NCI-H2196 (cell line): ENCODE measurements at regions not wholly inside any gene's neighbourhood (a gene's known extent, or its start where the extent isn't known, plus 50 kb on each side); places are given as distances from the start of the nearest gene placed in this dataset.

Source experiments
- DNase-seq: peaks from one replicate; lab custom pipeline; 2025; ENCODE audit not compliant: unreplicated experiment; lab: John Stamatoyannopoulos, UW

DNA sequence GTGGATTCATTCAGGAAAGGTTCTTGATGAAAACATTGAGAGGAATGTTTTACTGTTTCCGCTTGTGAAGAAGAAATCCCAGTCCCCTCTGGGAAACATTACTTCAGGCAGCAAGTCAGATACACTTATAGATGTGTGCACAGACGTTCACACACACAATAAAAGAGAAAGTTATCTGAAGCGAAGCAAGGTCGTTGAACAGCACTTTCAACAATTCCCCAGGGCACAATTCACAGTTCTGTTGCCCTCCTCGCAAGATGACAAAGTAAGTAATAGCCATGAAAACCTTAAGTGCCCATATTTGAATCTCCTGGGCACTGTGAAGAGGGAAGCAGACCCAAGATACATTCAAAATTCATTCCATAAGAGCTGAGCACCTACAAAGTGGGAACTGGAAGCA is 156.6 kb upstream of the CAND1 start:
- DNase-seq = no peak

DNA sequence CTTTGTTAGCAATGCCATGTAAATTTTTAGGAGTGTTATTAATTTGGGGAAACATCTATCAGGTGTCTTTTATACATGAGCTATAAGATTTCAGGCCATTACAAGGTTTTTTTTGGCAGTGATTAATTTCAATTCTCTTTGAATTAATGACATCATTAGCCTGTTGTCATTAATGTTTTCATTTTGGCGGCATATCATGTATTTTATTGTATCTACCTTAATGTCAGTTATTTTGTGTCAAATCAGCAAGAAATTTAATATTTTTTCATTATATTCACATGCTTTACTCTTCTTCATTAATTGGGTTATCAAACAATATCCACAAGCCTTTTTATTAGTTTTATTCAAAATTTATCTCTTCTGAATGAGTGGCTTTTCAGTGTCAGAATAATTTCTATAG is 153.0 kb upstream of the CAND1 start:
- no peak for DNase-seq

DNA sequence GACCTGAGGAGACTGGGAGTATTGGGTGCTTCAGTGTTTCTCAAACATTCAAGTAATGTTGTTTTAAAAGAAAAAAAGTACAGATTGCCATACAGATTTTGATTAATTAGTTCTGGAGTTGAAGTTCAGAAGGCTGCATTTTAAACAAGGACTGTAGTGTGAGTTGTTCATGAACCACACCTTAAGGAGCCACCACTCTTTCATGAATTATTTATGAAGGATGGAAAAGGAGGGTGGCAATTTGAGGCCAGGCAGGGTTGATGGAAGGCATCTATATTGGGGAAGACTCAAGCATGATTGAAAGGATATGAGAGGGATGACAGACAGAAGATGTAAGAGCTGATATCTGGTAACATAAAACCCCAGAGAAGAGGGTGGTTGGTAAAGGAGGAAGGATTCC is 146.6 kb upstream of the CAND1 start:
- no peak for DNase-seq

DNA sequence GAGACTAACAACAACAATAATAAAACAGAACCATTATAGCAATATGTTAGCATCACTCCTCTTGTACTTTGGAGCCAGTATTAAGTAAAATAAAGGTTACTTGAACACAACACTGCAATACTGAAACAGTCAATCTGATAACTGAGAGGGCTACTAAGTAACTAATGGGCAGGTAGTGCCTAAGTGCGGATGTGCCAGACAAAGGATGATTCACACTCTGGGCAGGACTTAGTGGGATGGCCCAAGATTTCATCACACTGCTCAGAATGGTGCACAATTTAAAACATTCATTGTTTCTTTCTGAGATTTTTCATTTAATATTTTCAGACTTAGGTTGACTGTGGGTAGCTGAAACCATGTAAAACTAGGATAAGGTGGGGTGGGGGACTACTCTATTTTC is 131.9 kb upstream of the CAND1 start:
- DNase-seq = no peak

DNA sequence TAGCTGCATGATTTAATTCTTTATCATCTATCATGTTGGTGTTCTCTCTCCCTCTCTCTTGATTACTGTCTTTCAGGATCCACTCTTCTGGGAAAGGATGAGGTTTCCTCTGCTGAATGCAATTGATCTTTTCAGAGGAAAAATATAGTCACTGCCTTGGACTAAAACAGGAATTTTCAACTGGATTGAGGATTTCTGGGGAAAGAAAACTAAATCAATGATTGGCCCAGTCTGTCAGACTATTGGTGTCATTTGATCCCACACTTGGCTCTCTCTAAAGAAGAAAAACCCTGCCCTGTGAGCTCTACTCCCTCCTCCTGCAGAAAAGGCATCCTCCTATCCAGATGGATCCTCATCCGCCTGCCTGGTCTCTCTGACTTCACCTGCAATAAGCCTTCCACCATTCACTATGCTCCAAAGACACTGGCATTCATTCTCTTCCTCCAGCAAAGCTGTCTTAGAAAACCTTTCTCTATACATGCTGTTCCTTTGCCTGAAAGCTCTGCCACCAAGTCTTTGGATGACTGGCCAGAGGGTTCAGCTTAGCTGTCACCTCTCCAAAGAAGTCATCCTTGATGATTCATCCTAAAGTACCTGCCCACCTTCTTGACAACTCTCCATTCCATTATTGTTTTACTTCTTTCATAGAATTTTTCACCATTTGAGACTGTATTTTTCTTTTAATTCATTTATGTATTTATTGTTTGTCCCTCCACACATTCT is 127.7 kb upstream of the CAND1 start:
- no peak for DNase-seq

DNA sequence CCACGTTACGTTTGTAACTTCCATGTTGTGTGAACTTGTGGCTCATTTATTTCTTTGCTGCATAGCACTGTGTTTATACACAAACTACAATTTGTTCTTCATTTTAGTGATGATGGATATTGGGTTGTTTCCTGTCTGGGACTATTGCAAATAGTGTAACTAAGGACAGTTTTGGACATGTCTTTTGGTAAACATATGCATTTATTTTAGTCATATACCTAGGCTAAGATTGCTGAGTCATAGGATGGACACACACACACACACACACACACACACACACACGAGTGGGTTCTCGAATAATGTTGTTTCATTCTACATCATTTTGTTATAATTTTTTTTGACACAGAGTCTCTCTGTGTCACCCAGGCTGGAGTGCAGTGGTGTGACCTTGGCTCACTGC is 123.5 kb upstream of the CAND1 start:
- DNase-seq = no peak

DNA sequence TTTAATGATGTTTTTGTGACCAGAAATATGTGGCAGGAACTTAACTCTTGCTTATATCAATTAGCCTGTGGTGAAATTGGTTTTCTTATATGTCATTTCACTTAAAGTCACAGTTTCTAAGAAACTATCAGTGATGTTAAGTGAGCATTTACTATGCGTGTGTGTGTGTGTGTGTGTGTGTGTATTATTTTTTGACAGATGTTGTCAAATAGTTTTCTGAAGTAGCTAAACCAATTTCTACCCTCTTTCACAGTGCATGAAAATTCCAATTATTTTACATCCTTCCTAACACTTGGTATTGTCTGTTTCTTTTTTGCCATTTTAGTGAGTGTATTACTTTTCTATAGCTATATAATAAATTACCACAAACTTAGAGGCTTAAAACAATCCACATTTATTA is 122.1 kb upstream of the CAND1 start:
- DNase-seq = no peak

DNA sequence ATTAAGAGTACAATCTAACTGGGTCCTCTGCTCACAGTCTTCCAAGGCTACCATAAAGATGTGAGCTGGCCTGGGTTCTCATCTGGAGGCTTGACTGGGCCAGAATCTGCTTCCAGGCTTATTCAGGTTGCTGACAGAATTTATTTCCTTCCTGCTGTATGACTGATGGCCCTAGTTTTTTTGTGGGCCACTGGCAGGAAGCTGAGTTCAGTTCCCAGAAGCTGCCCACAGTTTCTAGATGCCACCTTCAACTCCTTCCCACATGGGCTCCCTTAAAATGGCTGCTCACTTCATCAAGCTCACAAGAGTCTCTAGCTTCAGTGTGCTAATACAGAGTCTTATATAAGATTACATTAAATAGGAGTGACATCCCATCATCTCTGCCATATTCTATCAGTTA is 121.7 kb upstream of the CAND1 start:
- DNase-seq = no peak

DNA sequence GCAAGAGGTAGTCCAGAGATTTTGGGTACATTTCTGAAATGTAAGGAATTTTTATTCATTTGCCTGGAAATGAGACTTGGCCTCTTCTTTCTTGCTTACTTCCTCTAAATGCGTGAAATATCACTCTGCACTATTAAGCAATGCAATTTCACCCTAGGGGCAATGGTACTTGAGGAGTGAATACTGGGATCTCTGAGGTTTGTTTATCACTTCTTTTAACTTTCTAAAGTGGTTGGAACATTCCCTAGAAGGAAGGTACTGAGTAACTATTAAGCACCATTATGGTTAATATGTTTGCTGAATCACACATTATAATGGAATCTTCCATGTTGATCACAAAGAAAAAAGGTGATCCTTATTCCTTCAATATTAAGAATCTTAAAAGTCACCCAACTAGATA is 120.9 kb upstream of the CAND1 start:
- DNase-seq = no peak

DNA sequence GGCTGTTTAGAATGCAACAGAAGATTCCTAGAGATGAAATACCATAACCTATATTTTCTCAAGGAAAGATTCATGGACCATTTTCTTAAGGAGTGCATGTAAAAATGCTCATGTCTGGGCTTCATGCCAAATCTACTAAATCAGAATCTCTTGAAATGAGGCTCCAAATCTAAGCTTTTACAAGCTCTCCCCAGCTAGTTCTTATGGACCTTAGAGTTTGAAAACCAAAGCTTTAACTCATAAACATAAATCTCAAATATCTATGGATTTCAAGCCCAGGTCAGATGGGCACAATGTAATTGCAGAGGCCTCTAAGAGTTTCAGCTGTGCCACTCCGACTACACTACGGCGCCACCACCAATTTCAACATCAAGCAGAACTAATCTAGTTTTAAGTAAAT is 117.3 kb upstream of the CAND1 start:
- no peak for DNase-seq

DNA sequence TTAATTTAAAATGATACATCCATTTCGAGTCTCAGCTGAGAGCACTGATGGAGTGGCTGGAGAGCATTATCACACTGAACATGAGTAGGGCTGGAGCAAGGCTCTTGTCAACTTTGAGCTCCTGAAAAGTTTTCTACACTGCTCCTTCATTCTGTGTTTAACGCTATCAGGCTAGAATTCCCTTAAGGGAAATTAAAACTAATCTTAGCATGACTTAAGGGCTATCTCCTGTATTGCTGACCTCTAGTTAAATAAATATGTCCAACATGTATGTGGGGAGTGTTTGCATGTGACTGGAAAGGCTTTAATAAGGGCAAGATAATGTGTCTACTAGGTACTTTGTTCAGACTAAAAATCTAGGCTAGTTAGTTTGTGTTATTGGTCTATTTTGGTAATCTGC is 116.7 kb upstream of the CAND1 start:
- DNase-seq = no peak

DNA sequence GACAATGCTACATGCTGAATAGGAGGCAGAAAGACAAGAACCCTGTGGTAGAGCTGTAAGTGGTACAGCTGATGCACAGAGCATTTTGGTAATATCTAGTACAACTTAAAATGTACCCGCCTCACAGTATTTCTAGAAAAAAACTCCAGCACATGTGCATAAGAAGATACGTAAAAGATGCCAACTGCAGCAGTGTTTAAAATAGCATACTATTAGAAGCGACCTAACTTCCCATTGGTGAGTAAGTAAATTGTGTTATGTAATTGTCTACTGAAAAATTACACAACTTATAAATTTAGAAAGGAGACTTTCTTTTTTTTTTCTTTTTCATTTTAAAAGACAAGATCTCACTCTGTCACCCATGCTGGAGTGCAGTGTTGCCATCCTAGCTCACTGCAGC is 114.3 kb upstream of the CAND1 start:
- no peak for DNase-seq

DNA sequence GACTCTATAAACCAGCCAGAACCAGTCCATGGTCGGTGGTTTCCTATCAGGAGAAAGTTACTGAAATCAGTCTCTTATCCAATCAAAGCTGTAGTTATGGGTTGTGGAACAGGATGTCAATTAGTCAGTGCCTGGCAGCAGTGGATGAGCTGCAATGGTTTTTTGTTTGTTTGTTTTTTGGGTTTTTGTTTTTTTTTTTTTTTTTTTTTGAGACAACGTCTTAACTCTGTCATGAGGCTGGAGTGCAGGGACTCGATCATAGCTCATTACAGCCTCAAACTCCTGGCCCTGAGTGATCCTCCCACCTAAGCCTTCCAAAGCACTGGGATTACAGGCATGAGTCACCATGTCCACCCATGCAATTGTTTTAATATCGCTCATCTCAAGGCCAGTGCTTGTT is 113.3 kb upstream of the CAND1 start:
- no peak for DNase-seq

DNA sequence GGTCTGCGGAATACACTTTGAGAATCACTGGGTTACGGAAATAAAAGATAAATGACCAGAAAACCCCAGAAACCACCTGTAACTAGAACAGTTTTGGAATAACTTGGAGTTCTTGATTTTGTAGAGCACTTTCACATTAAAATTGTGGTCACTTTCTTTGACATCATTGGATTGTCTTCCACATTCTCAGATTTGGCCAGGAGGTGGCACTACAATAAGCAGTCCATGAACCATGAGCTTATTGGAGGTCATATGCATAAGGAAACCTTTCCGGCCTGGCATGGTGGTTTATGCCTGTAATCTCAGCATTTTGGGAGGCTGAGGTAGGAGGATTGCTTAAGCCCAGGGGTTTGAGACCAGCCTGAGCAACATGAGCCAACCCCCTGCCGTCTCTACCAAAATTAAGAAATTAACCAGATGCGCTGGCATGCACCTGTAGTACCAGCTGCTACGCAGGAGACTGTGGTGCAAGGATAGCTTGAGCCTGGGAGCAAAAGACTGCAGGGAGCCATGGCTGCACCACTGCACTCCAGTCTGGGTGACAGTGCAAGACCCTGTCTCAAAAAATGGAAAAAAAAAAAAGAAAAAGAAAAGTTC is 107.7 kb upstream of the CAND1 start:
- no peak for DNase-seq

DNA sequence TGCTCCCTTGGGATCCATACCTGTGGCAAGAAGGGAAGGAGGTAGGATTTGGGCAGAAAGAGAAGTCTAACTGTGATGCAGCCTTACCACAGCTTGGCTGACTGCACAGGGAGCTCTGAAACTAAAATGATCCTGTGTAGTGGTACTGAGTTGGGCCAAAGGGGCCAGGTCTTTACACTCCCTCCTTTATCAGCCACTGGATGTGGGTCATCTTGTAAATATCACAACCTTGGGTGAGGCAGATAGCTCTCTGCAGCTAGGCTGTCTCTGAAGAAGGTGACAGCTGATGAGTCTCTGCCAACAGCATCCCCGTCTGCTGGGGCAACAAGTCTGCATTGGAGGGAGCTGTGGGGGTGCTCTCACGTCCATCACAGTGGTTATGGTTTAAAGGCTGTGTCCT is 95.9 kb upstream of the CAND1 start:
- no peak for DNase-seq

DNA sequence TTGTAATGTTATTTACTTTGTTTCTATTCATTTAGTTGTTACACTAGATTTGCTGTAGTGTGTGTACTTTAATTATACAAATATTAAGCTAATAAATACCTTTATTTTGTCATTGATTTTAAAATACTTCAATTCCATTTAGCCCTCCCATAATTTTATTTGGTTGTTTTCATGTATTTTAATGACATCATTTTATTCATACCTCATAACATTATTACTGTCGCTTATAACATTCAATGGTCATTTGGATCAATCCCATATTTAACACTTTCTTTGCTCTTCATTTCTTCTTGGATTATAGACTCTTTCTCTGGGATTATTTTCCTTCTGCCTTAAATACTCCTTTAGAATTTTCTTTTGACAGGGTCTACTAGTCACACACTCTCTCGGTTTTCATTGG is 86.6 kb upstream of the CAND1 start:
- DNase-seq = no peak

DNA sequence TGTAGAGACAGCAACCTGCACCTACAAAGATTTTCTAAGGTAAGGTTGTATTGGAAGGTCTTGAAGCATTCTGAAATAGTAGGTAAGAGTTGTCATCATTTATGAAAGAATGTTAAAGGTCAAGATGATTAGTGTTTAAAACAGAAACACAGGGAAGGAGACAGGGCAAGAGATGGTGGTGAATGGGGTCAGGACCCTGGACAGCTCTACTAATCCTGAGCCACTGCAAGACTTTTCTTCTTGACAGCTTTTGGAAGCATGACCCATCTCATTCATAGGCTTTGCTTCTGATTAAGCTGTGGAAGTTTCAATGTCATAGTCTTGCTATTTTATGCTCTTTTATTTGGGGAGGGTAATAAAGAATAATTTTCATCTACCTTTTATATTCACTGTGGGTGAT is 75.5 kb upstream of the CAND1 start:
- DNase-seq = no peak

DNA sequence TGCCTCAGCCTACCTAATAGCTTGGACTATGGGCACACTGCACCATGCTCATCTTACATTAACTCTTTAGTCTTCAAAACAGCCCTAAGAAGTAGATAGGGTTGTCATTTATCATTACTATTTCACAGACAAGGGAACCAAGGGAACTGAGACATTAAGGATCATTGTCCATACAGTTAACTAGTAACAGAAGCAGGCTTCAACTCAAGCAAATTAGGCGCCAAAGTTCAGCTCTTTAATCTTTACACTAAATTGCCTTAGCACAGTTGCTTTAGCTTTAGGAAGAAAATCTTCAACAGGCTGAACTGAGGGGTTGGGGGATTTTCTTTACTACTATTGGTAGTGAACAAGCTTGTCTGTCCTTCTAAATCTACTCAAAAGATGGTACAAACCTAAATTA is 68.8 kb upstream of the CAND1 start:
- no peak for DNase-seq

DNA sequence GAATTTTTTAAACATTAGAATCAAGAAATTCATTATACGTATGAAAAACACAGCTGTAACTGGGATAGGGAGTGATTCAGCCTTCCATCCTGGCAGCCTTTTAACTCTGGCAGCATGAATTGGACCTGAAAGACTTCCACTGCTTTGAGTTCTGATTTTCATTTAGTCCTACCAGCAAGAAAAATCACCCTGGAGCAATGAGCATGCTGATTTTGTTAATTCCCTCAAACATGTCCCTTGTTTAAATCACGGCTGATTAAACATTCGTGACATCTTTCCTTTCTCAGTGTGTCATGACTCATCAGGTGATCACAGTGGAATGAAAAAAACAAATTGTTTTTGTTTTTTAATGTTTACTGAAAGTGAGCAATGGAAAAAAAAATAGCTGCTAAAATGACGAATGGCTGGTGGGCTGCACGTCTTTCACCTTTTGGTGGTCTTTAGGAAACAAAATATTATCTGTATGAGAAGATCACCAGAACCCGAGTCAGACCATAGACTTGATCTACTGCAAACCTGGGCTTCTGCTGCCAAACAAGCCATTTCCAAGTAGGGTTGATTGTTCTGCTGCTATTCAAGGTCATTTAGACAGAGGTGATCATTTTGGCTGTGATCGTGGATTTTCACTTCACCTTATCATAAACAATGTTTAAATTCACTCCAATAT is 67.0 kb upstream of the CAND1 start:
- DNase-seq = no peak

DNA sequence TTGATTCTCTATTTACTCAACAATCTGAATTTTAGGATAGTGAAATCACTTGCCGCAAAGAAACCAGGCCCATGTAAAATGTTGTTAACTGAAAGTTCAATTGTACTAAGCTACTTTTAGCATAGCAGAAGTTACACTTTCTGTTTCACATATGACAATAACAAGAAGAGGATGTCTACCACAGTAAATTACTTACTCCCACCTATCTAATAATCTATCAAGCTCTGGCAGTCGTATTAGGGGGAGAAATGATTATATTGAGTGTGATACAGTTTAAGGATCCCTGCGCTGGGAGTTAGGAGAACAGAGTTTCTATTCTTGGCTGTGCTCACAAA is 66.5 kb upstream of the CAND1 start:
- no peak for DNase-seq

DNA sequence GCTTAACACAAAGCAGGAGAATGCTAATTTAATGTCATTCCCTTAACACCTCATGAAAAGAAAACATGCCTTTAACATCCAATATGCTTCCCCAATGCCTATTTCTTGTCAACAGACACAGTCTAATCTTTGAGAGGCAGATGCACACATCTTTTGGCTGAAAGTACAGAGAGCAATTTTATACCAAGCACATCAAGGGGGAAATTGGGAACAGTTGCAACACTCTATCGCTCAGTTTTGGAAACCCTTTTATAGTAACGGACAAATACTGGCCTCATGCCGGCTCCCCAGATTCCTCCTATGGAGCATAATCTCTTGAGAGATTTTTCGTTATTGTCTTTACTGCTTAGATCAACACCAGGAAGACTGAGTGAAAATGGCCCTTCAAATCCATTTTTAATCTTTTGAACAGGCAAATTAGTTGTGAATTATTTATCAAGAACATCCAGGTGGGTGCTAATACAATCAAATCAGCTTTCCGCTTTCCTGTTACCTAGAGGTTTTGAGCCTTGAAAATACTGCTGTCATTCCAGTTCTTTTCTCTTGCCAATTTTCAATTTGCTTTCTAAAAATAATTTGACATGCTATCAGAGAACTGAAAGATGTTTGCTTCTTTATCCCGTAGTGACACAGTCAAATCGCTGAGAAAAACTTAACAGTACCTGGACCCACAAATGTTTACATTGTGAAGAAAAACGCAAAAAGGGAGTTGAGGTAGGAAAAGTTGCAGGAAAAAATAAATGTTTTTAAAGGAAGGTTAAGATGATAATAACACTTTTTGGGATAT is 60.7 kb upstream of the CAND1 start:
- DNase-seq = no peak

DNA sequence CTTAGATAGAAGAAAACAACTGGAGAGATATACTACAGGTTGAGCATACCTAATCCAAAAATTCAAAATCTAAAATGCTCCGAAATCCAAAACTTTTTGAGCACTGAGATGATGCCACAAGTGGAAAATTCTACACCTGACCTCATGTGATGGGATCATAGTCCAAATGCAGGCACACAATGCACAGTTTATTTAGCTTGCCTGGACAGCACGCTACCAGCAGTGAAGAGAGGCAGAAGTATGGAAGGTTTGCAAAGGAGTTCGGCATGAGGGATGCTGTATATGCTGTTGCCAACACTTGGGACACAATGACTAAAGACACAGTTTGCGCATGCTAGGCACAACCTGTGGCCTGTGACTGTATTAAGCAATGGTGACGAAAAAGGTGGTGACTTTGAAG is 58.1 kb upstream of the CAND1 start:
- DNase-seq = no peak
